Right renal cortex interstitium (tissue), 3 donors: ENCODE measurements at regions not wholly inside any gene's neighbourhood (a gene's known extent, or its start where the extent isn't known, plus 50 kb on each side); places are given as distances from the start of the nearest gene placed in this dataset.

Experiments
- DNase-seq, 3 donors: peaks; one replicate each; pipeline ENCODE4 v3.0.0-alpha.2; 2013; ENCODE audit warnings: low read depth in 3 of 3, low spot score in 2 of 3

GRCh38 chr20:39398656-39399055 lies 436.5 kb downstream of the DHX35 start:
- DNase-seq: no peak

GRCh38 chr20:39397646-39398045 lies 435.5 kb downstream of the DHX35 start:
- DNase-seq: no peak

- no peak for DNase-seq
Measured at GRCh38 chr20:39395478-39396291, 433.5 kb downstream of the DHX35 start.

- no peak for DNase-seq
Measured at GRCh38 chr20:39394461-39394860, 432.3 kb downstream of the DHX35 start.

- no peak for DNase-seq
Measured at GRCh38 chr20:39390186-39390585, 428.0 kb downstream of the DHX35 start.

GRCh38 chr20:39381595-39381994 lies 419.5 kb downstream of the DHX35 start:
- no peak for DNase-seq

- no peak for DNase-seq
Measured at GRCh38 chr20:39378776-39379175, 416.6 kb downstream of the DHX35 start.

GRCh38 chr20:39376788-39377187 lies 414.6 kb downstream of the DHX35 start:
- no peak for DNase-seq

- no peak for DNase-seq
Measured at GRCh38 chr20:39364320-39364719, 402.2 kb downstream of the DHX35 start.

- DNase-seq: no peak
Measured at GRCh38 chr20:39359981-39360620, 398.0 kb downstream of the DHX35 start.

- no peak for DNase-seq
Measured at GRCh38 chr20:39358052-39358451, 395.9 kb downstream of the DHX35 start.

- DNase-seq: no peak
Measured at GRCh38 chr20:39356908-39357307, 394.8 kb downstream of the DHX35 start.

- DNase-seq: no peak
Measured at GRCh38 chr20:39349240-39349639, 387.1 kb downstream of the DHX35 start.

GRCh38 chr20:39347626-39348025 lies 385.5 kb downstream of the DHX35 start:
- DNase-seq: no peak

- no peak for DNase-seq
Measured at GRCh38 chr20:39342463-39342862, 380.3 kb downstream of the DHX35 start.

GRCh38 chr20:39338469-39339376 lies 376.6 kb downstream of the DHX35 start:
- DNase-seq: no peak

- no peak for DNase-seq
Measured at GRCh38 chr20:39333211-39333610, 371.1 kb downstream of the DHX35 start.

GRCh38 chr20:39328347-39328746 lies 366.2 kb downstream of the DHX35 start:
- no peak for DNase-seq

- DNase-seq: no peak
Measured at GRCh38 chr20:39326050-39326449, 363.9 kb downstream of the DHX35 start.

- no peak for DNase-seq
Measured at GRCh38 chr20:39318911-39319310, 356.8 kb downstream of the DHX35 start.

GRCh38 chr20:39312676-39313075 lies 350.5 kb downstream of the DHX35 start:
- DNase-seq: no peak
